Left ventricle myocardium superior (tissue), 1 donor: ENCODE measurements at regions not wholly inside any gene's neighbourhood (a gene's known extent, or its start where the extent isn't known, plus 50 kb on each side); places are given as distances from the start of the nearest gene placed in this dataset.
"Not testable (repeated sequence)": the region's sequence is repeated elsewhere in the genome, so short reads cannot be mapped to it uniquely, and the experiment has no call there.

ENCODE experiments used
- ATAC-seq: fragments of 200-7000 bp; cut with Tn5 transposase; one replicate; pipeline ENCODE4 v1.9.1; 2020; ENCODE audit warnings: mild to moderate bottlenecking, moderate library complexity
- DNase-seq: peaks from one replicate; pipeline ENCODE4 v3.0.0-alpha.2; 2020
- intact Hi-C: fragments of 100-400 bp; cut with micrococcal nuclease; formaldehyde crosslinking; loops from one replicate; pipeline ENCODE4 v1.11.0; 2022
- donor health status: DM: no; HTN: yes; CAD: no; lungs with severe emphysema.

DNA sequence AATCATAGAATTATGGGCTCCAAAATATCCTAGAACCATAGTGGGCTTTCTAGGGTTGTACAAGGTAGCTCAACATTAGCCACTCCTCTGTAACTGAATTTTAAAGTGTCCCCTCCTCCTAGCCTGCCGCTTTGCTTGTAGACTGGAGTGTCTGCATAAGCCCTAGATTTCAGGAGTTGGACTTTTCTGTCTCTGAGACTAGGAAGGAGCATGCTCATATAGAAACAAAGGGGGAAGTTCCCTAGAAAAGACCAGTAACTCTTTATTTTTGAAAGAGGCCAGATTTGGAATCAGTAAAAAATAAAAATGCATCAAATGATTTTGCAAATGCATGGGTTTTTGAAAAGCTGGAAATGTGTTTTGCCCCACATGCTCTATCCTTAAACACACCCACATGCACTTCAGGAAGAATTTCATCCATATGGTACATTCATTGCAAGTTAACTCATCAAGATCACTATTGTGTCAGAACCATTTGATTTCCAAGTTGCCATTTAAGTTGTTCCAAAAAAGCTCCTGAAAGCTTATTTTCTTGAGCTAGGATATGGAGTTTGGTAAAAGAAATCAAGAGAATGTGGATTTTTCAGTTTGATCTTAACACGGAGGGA, 121.0 kb upstream of the NR3C1 start:
- intact Hi-C loops, result no loop called here
- no peak for DNase-seq
- ATAC-seq, result no peak

DNA sequence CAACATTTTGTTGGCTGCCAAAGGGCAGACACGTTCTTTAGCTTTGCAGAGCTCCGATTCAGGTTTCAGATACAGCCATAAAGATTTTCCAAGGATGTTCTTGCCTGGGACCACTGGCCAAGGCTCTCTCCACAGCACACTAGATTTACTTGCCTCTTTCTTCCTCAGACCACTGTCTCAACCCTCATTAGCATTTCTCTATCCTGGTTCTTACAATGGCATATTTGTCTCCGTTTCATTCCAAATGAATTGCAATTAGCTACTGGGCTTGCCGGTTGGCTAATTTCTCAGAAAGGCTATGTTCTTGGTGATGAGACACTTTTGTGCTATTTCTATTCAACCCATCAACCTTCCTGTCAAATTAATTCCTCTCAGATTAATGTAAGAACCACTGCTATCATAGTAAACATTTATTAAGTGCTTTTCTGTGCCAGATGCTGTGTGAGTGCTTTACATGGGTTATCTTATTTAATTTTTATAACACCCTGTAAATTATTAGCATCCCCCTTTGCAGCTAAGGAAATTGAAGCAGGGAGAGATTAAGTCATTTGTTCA, 118.4 kb upstream of the NR3C1 start:
- DNase-seq, result no peak
- no peak for ATAC-seq
- intact Hi-C loops, result no loop called here

DNA sequence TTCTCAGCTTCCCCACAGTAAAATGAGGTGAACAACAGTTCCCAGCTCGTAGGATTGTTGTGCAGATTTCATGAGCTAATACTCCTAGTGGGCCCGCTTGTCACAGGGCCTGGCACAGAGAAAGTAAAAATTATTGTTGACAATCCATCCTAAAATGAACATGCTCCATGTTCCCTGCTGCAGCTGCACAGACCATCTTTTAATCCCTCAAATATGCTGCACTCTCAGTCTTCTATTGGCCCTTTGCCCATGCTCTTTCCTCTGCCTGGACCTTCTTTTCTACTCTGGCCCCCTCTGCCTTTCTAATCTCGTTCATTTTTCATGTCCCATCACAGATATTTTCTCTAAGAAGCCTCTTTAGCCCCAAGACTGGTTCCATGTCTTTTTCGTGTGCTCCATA, 117.7 kb upstream of the NR3C1 start:
- intact Hi-C loops, result no loop called here
- DNase-seq, result no peak
- no peak for ATAC-seq

DNA sequence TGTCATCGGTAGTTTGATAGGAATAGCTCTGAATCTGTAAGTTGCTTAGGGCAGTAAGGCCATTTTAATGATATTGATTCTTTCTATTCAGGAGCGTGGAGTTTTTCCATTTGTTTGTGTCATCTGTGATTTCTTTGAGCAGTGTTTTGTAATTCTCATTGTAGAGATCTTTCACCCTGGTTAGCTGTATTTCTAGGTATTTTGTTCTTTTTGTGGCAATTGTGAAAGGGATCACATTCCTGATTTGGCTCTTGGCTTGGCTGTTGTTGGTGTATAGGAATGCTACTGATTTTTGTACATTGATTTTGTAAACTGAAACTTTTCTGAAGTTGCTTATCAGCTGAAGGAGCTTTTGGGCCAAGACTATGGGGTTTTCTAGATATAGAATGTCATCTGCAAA, 115.7 kb upstream of the NR3C1 start:
- ATAC-seq, DNase-seq, intact Hi-C loops: not testable (repeated sequence)

DNA sequence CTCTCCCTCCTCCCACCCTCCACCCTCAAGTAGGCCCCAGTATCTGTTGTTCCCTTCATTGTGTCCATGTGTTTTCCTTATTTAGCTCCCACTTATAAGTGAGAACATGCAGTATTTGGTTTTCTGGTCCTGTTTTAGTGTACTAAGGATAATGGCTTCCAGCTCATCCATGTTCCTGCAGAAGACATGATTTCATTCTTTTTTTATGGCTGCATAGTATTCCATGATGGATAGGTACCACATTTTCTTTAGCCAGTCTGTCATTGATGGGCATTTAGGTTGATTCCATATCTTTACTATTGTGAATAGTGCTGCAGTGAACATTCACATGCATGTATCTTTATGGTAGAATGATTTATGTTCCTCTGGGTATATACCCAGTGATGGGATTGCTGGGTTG, 114.3 kb upstream of the NR3C1 start:
- ATAC-seq, DNase-seq, intact Hi-C loops: not testable (repeated sequence)

DNA sequence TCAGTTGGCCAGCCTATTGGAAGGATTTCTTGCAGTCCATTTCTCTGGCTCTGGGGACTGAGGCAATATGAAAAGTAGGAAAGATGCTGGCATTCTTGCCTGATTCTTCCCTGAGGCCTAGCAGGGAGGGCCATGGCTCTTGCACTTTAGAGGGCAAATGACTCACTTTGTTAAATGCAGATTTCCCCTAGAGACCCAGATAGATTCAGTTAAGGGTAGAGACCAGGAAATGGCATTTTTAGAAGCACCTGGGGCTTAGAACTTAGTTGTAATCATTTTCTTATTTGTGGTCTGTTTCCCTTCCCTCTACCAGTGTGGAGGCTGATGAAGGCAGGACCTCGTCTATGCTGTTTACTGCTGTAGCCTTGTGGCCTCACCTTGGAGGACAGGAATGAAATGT, 112.8 kb upstream of the NR3C1 start:
- ATAC-seq (no peak), DNase-seq (no peak)
- intact Hi-C loops, result no loop called here

DNA sequence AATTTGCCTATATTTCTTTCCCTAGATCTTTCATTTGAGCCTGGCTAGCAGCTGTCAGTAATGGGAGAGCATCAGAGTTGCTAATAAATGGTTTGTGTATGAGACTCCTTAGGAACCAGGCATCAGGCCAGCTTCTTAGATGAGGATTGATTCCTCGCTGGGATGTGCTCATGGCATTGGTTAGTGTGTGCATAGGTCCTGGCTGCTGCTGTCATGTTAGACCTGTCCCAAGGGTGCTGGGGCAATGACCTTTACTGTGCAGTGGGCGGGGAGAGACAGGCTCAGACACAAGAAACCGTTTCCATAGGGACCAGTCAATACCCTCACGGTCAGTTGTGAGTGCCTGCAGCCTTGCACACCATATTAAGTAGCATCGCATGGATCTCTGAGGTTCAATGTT, 112.3 kb upstream of the NR3C1 start:
- ATAC-seq (peak; percentile 46), DNase-seq (peak; percentile 33)
- intact Hi-C loops, result no loop called here

DNA sequence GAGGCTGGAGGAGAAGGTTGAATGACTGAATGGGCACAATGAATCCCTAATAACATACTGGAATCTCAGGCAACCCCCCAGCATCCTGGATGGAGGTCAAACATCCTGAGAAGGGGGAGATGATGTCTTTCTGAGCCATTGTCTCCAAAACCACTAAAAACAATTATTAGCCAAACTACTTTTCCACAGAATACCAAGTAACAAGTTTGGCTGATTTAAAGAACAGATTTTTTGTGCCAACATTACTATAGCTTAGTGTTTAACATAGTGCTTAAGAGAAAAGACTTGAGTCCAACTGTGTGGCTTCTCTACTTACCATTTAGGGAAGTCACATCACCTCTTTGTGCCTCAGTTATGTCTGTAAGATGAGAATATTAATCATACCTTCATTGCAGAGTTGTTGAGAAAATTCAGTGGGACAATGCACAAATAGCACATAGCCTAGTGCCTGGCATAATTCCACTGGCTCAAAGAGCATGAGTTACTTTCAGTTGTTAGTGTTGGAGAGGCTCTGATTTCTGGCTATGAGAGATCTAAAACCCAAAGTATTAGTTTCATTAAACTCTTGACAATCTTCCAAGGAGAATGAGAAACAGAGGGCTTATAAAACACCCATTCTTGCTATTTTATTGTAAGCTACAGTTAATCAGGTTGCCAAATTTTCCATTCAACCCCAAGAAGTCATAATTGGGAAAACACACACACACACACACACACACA, 111.3 kb upstream of the NR3C1 start:
- intact Hi-C loops, result no loop called here
- no peak for ATAC-seq

DNA sequence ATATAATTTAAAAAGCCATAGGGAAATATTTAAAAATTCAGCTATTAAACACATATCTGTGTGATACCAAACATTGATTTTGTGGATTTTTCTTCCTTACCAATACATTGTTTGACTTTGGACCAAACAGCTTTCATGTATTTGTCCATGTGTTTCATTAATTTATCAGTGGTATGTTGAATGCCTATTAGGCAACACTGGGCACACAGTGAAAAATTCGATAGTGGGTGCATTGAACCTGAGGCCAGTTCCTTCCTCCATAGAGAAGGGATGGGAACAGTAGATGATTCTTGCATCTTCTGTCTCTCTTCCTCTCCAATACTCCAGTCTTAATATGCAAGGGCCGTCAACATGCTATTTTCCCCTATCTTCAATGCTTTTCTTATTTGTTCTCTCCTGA, 110.2 kb upstream of the NR3C1 start:
- DNase-seq (no peak), ATAC-seq (no peak)
- intact Hi-C loops, result no loop called here

More for the DNA sequence above, 111.3 kb upstream of the NR3C1 start:
- DNase-seq, result no peak

DNA sequence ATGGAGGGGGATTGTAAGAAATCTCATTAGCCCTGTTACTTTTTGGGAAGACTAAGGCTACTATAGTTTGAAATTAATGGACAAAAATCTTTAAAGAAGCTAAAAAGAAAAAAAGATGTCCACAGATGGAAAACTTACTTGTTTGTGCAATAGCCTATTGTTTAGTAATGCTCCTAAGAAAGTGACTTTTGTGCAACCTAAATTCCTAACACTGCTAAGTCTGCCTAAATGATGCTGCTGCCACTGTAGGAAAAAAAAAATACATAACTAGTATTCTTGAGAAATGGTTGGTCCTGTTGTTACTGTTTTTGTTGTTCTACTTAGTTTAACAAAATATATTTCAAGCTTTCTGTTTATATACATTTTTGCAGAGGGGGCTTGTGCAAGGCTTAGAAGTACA, 108.2 kb upstream of the NR3C1 start:
- intact Hi-C loops, result no loop called here
- no peak for ATAC-seq
- DNase-seq, result no peak

DNA sequence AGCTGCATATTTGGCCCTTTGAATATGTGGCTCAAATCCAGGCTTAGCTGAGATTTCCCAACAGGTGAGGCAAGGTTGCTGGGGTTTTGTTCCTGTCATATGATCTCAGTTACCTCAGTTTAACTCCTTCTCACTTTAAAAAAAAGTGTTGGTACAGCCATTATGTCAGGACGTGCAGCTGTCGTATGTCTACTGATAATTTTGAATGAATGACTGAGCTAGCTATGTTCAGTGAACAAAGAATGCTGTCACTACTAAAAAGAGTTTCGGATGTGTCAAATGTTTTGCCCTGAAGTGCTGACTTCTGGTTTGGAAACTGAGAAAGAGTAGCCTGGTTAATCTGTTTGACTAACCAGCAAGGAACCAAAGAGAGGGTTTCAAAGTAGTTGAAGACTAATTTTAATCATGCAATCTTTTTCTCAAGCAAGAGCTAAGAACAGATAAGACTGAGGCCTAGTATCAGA, 106.3 kb upstream of the NR3C1 start:
- ATAC-seq (no peak), DNase-seq (no peak)
- intact Hi-C loops, result no loop called here

DNA sequence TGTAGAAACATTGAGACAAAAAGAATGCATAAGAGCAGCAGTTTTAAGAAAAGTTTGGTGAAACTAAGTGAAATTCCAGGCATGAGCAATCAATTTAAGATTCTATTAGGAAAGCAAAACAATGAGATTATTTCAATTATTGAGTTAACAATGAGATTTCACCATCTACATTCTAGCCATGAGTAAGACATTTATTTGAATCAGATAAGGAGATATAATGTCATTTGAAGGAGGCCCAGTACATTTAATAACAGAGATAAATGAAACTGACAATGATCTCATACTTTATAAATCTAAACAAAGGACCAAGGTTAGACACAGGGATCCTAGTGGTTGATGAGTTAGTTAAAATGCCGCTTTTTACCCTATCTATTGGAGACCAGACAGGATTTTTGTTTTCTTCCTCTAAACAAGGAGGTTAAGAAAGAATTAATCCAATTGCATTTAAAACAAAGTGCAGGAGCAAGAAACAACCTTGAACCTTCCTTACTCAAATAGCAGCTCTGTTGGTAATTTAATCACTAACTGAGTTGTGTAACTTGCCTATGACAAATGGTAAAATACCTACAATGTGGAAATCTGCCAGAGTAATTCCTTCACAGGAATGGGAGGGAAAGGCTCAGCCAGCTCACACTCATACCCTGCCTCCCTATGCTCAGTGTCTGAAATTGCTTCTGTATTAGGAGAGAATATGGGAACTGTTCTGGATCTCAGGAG, 103.5 kb upstream of the NR3C1 start:
- intact Hi-C loops, result no loop called here
- DNase-seq, result no peak
- peak; percentile 83 for ATAC-seq

DNA sequence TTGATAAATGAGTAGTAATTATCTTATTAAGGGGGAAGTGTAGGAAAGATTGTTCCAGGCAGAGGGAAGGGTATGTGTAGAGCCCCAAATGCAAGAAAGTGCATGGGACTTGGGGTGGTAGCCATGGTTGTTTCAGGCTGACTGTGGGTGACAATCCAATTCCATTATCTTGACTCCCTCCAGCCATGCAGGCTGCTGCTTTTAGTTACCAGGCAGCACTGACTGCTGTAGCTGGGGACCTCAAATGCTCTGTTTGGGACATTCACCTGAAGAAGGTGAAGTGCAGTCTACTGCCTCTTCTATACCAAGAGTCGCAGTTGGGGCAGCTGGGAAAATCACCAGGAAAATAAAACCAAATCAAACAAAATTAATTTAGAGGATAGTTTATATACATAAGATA, 102.4 kb upstream of the NR3C1 start:
- ATAC-seq (no peak), DNase-seq (no peak)
- intact Hi-C loops, result no loop called here

DNA sequence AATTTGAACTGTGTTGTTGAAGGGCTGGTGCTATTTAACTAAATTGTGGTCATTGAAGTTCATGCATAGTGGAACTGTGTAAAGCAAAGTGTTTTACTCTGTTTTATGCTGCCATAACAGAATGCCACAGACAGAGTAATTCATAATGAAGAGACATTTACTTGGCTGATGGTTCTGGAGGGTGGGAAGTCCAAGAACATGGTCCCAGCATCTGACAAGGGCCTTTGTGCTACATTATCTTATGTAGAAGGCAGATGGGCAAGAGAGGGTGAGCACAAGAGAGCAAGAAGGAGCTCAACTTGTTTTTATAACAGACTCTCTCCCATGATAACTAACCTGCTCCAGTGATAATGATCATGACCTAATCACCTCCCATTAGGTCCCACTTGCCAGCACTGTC, 101.9 kb upstream of the NR3C1 start:
- no peak for DNase-seq
- intact Hi-C loops, result no loop called here

DNA sequence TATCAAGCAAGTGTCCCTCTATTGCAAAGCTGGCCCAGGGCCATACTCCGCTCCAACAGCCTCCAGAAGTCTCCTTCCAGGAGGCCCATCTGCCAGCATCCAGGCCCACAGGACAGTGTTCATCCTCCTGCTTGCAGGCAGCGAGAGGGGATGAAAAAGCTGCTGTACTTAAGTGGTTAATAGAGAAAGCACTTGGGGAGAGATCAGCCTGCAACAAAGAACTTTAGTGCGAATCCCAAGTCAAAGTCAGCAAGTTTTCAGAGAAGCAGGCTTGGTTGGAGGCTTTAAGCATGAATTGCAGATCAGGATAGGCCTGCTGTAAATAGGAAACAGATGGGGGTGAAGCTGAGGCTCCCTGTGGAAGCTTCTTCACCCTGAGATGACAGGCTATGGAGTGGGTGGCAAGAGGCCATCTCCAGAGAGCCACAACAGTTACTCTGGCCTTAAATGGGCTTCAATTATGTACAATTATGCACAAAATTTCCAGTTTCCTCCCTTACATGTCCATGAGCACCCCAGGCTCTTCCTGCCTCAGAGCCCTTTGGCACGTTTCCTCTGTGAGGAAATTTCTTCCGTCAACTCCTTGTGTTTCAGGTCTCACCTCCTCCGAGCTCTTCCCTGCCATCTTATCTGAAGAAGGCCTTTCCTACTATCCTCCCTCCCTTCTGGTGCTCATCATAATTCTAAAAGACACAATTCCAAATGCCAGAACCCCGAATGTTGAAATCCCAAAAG, 98.0 kb upstream of the NR3C1 start:
- ATAC-seq (peak; percentile 25), DNase-seq (peak; percentile 44)
- intact Hi-C loops, result no loop called here

More for the DNA sequence above, 101.9 kb upstream of the NR3C1 start:
- no peak for ATAC-seq

DNA sequence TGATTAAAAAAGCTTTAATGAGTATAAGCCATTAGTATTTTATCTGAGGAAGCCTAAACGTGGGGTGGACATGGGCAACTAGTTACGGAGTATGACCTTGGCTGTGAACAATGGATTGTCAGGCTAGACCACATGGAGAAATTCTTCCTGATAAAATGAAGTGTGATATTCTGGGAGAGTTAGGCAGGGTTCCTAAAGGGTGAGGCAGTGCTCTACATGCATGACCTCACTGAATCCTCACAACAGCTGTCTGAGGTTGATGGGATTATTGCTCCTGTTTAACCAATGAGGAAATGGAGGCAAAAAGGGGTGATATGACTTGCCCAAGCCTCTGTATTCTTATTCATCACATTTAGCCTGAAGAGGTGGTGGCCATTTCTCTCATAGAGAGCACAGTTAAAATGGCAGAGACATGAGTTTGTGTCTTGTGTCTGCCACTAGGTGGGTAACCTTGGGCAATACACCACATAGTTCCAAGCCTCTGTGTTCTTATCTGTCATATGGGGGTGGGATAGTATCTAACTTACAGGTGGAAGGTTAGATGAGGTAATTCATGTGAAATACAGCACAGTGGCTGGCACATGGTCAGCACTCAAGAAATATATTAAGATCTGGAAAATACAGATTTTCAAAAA, 96.1 kb upstream of the NR3C1 start:
- ATAC-seq (peak; percentile 71), DNase-seq (no peak)
- intact Hi-C loops, result no loop called here

DNA sequence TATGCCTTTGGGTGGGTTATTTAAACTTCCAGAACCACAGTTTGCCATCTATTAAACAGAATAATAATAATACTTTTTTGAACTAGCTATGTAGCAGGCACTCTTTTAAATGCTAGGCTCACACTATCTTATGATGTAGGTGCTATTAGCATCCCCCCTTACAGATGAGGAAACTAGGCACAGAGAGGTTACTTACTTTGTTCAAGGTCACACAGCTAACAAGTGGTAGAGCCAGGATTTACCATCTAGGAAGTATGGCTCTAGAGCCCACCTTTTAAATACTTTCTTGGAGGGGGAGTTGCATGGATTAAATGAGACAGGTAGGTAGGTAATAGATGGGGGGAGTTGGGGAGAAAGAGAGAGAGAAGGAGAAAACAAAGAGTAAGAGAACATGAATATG, 95.3 kb upstream of the NR3C1 start:
- intact Hi-C loops, result no loop called here
- DNase-seq (no peak), ATAC-seq (no peak)

DNA sequence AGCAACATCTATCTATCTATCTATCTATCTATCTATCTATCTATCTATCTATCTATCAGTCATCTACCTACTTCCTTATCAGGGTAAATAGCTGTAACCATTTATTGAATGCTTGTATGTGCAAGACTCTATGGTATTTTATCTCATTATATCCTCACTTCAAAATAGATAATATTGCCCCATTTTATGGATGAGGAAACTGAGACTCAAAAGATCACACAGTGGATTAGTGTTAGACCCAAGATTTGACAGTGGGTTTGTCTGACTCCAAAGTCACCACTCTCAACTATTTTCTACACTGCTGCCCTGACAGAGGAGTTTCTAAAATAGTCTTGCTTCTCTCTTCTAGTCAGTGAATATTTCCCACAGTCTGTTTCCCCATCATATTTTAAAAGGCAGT, 94.3 kb upstream of the NR3C1 start:
- DNase-seq, result no peak
- intact Hi-C loops, result no loop called here
- no peak for ATAC-seq

DNA sequence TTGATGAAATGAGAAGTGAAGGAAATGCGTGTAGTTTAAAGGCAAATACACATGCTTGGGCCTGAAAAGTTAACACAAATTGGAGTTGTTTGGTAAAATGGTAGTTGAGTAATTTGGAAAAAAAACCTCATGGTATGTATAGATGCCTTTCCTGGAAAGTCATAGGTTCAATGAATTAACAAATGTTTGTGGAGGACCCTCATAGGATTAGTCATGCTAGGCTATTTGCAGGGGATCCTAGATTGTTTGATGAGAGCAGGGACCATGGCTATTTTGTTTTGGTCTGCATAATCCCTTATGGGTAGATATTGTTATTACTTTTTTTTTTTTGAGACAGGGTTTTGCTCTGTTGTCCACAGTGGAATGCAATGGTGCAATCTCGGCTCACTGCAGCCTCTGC, 93.5 kb upstream of the NR3C1 start:
- DNase-seq (no peak), ATAC-seq (no peak)
- intact Hi-C loops, result no loop called here
